OCI-LY3 (cell line): ENCODE measurements at regions not wholly inside any gene's neighbourhood (a gene's known extent, or its start where the extent isn't known, plus 50 kb on each side); places are given as distances from the start of the nearest gene placed in this dataset.

Source experiments
- EZH2phosphoT487 ChIP-seq: fragments of 200-600 bp; shearing (Covaris generic); IDR thresholded peaks from 2 replicates; pipeline ENCODE4 v1.6.1; 2018; ENCODE audit warnings: antibody characterized with exemption, mixed run types, low read depth
- TF ChIP-seq, protein P1 (sequence below): fragments of 200-600, 300-600 bp; sonication (generic); IDR thresholded peaks from 2 replicates; pipeline ENCODE4 v1.5.1; 2014; ENCODE audit warnings: antibody characterized with exemption, low read length, low read depth

DNA sequence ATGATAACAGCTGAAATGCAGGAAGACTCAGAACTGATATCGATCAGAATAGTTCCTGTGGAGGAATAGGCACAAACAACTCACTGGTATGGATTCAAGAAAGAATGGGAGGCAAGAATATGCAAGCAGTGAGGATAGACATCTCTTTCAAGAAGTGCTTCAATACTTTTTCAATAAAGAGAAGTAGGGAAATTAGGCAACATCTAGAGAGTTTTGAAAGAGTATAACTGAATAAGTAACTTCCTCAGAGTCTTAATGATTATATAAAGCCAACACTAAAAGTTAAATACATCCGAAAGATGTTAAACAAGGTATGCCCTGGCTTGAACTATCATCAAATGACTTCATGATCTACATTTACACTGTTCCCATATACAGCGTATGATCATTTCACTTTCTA is 1443.0 kb downstream of the PCDH7 start:
- TF ChIP-seq, protein P1, sequence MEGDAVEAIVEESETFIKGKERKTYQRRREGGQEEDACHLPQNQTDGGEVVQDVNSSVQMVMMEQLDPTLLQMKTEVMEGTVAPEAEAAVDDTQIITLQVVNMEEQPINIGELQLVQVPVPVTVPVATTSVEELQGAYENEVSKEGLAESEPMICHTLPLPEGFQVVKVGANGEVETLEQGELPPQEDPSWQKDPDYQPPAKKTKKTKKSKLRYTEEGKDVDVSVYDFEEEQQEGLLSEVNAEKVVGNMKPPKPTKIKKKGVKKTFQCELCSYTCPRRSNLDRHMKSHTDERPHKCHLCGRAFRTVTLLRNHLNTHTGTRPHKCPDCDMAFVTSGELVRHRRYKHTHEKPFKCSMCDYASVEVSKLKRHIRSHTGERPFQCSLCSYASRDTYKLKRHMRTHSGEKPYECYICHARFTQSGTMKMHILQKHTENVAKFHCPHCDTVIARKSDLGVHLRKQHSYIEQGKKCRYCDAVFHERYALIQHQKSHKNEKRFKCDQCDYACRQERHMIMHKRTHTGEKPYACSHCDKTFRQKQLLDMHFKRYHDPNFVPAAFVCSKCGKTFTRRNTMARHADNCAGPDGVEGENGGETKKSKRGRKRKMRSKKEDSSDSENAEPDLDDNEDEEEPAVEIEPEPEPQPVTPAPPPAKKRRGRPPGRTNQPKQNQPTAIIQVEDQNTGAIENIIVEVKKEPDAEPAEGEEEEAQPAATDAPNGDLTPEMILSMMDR = no peak
- TF ChIP-seq EZH2phosphoT487 = no peak
